ENCODE measurements at regions not wholly inside any gene's neighbourhood (a gene's known extent, or its start where the extent isn't known, plus 50 kb on each side); places are given as distances from the start of the nearest gene placed in this dataset.

- Histone ChIP-seq H2AFZ (no peak overlapping the region), H3K27me3 (replicated peaks; ENCODE audit: insufficient read depth) (0 out of 2 replicates have a peak, but pooled peaks cover 3% of the 10 kb centered on the region), H3K27ac (no peak overlapping the region), H3K9me2 (ENCODE audit: insufficient read depth) (no peaks in the 10 kb centered on the region), H3K4me3 (no peak overlapping the region), H4K20me1 (ENCODE audit: insufficient read depth) (no peaks in the 10 kb centered on the region), H3K36me3 (ENCODE audit: low read depth) (no peaks in the 10 kb centered on the region), H3K9ac (no peak overlapping the region), H3K9me3 (ENCODE audit: low read depth) (no peaks in the 10 kb centered on the region), H3F3A (ENCODE audit: insufficient read depth) (no peaks in the 10 kb centered on the region), H3K4me1 (ENCODE audit: insufficient read depth) (no peaks in the 10 kb centered on the region), H3K79me2 (ENCODE audit: insufficient read depth) (no peaks in the 10 kb centered on the region), H3K4me2 (ENCODE audit: unreplicated experiment) (no peak overlapping the region)
- no peak for TF ChIP-seq EZH2 (IDR thresholded peaks at IDR 0.05; ENCODE audit: insufficient read depth, poor library complexity, severe bottlenecking)
- no peak for TF ChIP-seq EZH2phosphoT487 (IDR thresholded peaks at IDR 0.05; ENCODE audit: insufficient read depth, low read depth)
- DNase-seq = no peak
- WGBS, 2 experiments (ENCODE audit: low coverage in 1 of 2, low lambda C conversion rate in 2 of 2, missing lambda C conversion rate in 2 of 2) = 5 to 10% methylated on average over 6 of the region's 6 CpGs
- in situ Hi-C loops (cut with MboI) = no loop called here
These were observed 397.3 kb downstream of the LMX1A start for GRCh38 chr1:164958982-164959768.

GRCh38 chr1:164953815-164954214 is 394.8 kb downstream of the PBX1 start:
- Histone ChIP-seq H3K79me2 (ENCODE audit: insufficient read depth) (no peaks in the 10 kb centered on the region), H2AFZ (no peak overlapping the region), H3K36me3 (ENCODE audit: low read depth) (no peaks in the 10 kb centered on the region), H3K9me3 (ENCODE audit: low read depth) (no peaks in the 10 kb centered on the region), H3K9ac (no peak overlapping the region), H3K27me3 (replicated peaks; ENCODE audit: insufficient read depth) (0 out of 2 replicates have a peak, but pooled peaks cover 3% of the 10 kb centered on the region), H3K4me3 (no peak overlapping the region), H3K4me2 (ENCODE audit: unreplicated experiment) (no peak overlapping the region), H3F3A (ENCODE audit: insufficient read depth) (no peaks in the 10 kb centered on the region), H3K9me2 (ENCODE audit: insufficient read depth) (no peaks in the 10 kb centered on the region), H3K4me1 (ENCODE audit: insufficient read depth) (no peaks in the 10 kb centered on the region), H3K27ac (no peak overlapping the region), H4K20me1 (ENCODE audit: insufficient read depth) (no peaks in the 10 kb centered on the region)
- TF ChIP-seq EZH2 (IDR thresholded peaks at IDR 0.05; ENCODE audit: insufficient read depth, poor library complexity, severe bottlenecking) (no peak), EZH2phosphoT487 (IDR thresholded peaks at IDR 0.05; ENCODE audit: insufficient read depth, low read depth) (no peak)
- WGBS, 2 experiments (ENCODE audit: low coverage in 1 of 2, low lambda C conversion rate in 2 of 2, missing lambda C conversion rate in 2 of 2) = 31 to 35% methylated on average over 3 of the region's 3 CpGs
- in situ Hi-C loops (cut with MboI) = no loop called here
- DNase-seq = no peak

- H3F3A ChIP-seq (ENCODE audit: insufficient read depth) = no peaks in the 10 kb centered on the region
- no peaks in the 10 kb centered on the region for H3K36me3 ChIP-seq (ENCODE audit: low read depth)
- in situ Hi-C loops (cut with MboI) = no loop called here
- no peaks in the 10 kb centered on the region for H4K20me1 ChIP-seq (ENCODE audit: insufficient read depth)
- 0 out of 2 replicates have a peak, but pooled peaks cover 3% of the 10 kb centered on the region for H3K27me3 ChIP-seq (replicated peaks; ENCODE audit: insufficient read depth)
- no peak overlapping the region for H3K4me3 ChIP-seq
- no peak overlapping the region for H3K4me2 ChIP-seq (ENCODE audit: unreplicated experiment)
- TF ChIP-seq EZH2 (IDR thresholded peaks at IDR 0.05; ENCODE audit: insufficient read depth, poor library complexity, severe bottlenecking) (no peak), EZH2phosphoT487 (IDR thresholded peaks at IDR 0.05; ENCODE audit: insufficient read depth, low read depth) (no peak)
- no peaks in the 10 kb centered on the region for H3K9me3 ChIP-seq (ENCODE audit: low read depth)
- H3K9ac ChIP-seq = no peak overlapping the region
- WGBS, 2 experiments (ENCODE audit: low coverage in 1 of 2, low lambda C conversion rate in 2 of 2, missing lambda C conversion rate in 2 of 2) = 40 to 59% methylated on average over 1 of the region's 1 CpG
- no peaks in the 10 kb centered on the region for H3K9me2 ChIP-seq (ENCODE audit: insufficient read depth)
- no peak overlapping the region for H2AFZ ChIP-seq
- no peaks in the 10 kb centered on the region for H3K79me2 ChIP-seq (ENCODE audit: insufficient read depth)
- H3K4me1 ChIP-seq (ENCODE audit: insufficient read depth) = no peaks in the 10 kb centered on the region
- DNase-seq = no peak
- H3K27ac ChIP-seq = no peak overlapping the region
These were observed 394.1 kb downstream of the PBX1 start for GRCh38 chr1:164953098-164953497.

- no peak overlapping the region for H3K9ac ChIP-seq
- H3K36me3 ChIP-seq (ENCODE audit: low read depth) = no peaks in the 10 kb centered on the region
- no peak for DNase-seq
- no peak overlapping the region for H3K4me3 ChIP-seq
- no peaks in the 10 kb centered on the region for H3K4me1 ChIP-seq (ENCODE audit: insufficient read depth)
- 4 to 5% methylated on average over 3 of the region's 3 CpGs for WGBS, 2 experiments (ENCODE audit: low coverage in 1 of 2, low lambda C conversion rate in 2 of 2, missing lambda C conversion rate in 2 of 2)
- H4K20me1 ChIP-seq (ENCODE audit: insufficient read depth) = no peaks in the 10 kb centered on the region
- no peak overlapping the region for H3K4me2 ChIP-seq (ENCODE audit: unreplicated experiment)
- no peaks in the 10 kb centered on the region for H3K9me2 ChIP-seq (ENCODE audit: insufficient read depth)
- H2AFZ ChIP-seq = no peak overlapping the region
- TF ChIP-seq EZH2phosphoT487 (IDR thresholded peaks at IDR 0.05; ENCODE audit: insufficient read depth, low read depth) (no peak), EZH2 (IDR thresholded peaks at IDR 0.05; ENCODE audit: insufficient read depth, poor library complexity, severe bottlenecking) (no peak)
- H3F3A ChIP-seq (ENCODE audit: insufficient read depth) = no peaks in the 10 kb centered on the region
- no peaks in the 10 kb centered on the region for H3K9me3 ChIP-seq (ENCODE audit: low read depth)
- 0 out of 2 replicates have a peak, but pooled peaks cover 3% of the 10 kb centered on the region for H3K27me3 ChIP-seq (replicated peaks; ENCODE audit: insufficient read depth)
- no peak overlapping the region for H3K27ac ChIP-seq
- no peaks in the 10 kb centered on the region for H3K79me2 ChIP-seq (ENCODE audit: insufficient read depth)
- in situ Hi-C loops (cut with MboI) = no loop called here
These were observed 392.5 kb downstream of the PBX1 start for GRCh38 chr1:164951508-164951907.
